ENCODE measurements at regions not wholly inside any gene's neighbourhood (a gene's known extent, or its start where the extent isn't known, plus 50 kb on each side); places are given as distances from the start of the nearest gene placed in this dataset.

DNA sequence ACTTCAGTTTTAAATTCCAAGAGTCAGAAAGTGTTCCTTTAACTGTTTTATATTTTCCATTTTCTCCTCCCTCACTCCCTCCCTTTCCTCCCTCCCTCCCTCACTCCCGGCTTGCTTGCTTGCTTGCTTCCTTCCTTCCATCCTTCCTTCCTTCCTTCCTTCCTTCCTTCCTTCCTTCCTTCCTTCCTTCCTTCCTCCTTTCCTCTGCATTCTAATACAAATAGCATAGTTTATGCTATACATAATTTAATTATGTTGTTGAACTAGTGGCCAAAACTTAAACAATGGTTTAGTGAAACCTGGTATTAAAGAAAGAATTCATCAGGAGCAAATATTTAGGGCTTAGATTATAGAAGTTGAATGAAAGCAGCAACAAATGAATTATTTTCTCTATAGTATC lies 188.5 kb upstream of the OLFM3 start:
- TF ChIP-seq NFIC (IDR thresholded peaks at IDR 0.05) = no peak
- TF ChIP-seq TEAD4 (IDR thresholded peaks at IDR 0.05) = no peak
- TF ChIP-seq EP300 (IDR thresholded peaks at IDR 0.05; ENCODE audit: borderline replicate concordance) = no peak
- no peak for TF ChIP-seq ZBTB7A (IDR thresholded peaks at IDR 0.05; ENCODE audit: low read depth)
- TF ChIP-seq CREB1 (IDR thresholded peaks at IDR 0.05; ENCODE audit: low read depth) = no peak
- no peak for TF ChIP-seq RAD21 (IDR thresholded peaks at IDR 0.05; ENCODE audit: low read depth)

DNA sequence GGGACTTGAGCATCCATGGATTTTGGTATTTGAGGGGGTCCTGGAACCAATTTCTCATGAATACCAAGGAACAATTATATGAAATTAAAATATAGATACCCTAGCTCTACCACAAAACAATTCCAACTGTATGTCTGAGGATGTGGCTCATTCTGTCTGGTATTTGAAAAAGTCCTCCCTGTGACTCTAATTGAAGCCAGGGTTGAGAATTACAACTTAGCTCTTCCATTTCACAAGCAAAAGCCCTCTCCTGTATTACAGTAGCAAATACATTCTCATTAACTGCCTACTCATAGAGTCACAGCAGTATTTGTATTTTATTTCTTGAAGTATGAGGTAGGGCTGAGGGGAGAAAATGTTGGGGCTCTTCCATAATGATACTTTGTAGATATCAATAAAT lies 187.8 kb upstream of the OLFM3 start:
- TF ChIP-seq YY1 (IDR thresholded peaks at IDR 0.05; ENCODE audit: low read depth) (no peak), FOXM1 (IDR thresholded peaks at IDR 0.05; ENCODE audit: borderline replicate concordance, low read depth) (no peak), EP300 (IDR thresholded peaks at IDR 0.05; ENCODE audit: borderline replicate concordance) (no peak), CEBPB (IDR thresholded peaks at IDR 0.05) (no peak), ZBTB7A (IDR thresholded peaks at IDR 0.05; ENCODE audit: low read depth) (no peak), TCF12 (IDR thresholded peaks at IDR 0.05; ENCODE audit: low read depth) (no peak), CREB1 (IDR thresholded peaks at IDR 0.05; ENCODE audit: low read depth) (no peak), NFIC (IDR thresholded peaks at IDR 0.05) (no peak), RAD21 (IDR thresholded peaks at IDR 0.05; ENCODE audit: low read depth) (no peak), TEAD4 (IDR thresholded peaks at IDR 0.05) (no peak), TAF1 (IDR thresholded peaks at IDR 0.05; ENCODE audit: low read depth) (no peak), EGR1 (IDR thresholded peaks at IDR 0.05) (no peak)
- TF ChIP-seq, protein P1, sequence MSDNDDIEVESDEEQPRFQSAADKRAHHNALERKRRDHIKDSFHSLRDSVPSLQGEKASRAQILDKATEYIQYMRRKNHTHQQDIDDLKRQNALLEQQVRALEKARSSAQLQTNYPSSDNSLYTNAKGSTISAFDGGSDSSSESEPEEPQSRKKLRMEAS (IDR thresholded peaks at IDR 0.05) = no peak
- TF ChIP-seq, protein P2, sequence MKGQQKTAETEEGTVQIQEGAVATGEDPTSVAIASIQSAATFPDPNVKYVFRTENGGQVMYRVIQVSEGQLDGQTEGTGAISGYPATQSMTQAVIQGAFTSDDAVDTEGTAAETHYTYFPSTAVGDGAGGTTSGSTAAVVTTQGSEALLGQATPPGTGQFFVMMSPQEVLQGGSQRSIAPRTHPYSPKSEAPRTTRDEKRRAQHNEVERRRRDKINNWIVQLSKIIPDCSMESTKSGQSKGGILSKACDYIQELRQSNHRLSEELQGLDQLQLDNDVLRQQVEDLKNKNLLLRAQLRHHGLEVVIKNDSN (IDR thresholded peaks at IDR 0.05) = no peak
- TF ChIP-seq, protein P3, sequence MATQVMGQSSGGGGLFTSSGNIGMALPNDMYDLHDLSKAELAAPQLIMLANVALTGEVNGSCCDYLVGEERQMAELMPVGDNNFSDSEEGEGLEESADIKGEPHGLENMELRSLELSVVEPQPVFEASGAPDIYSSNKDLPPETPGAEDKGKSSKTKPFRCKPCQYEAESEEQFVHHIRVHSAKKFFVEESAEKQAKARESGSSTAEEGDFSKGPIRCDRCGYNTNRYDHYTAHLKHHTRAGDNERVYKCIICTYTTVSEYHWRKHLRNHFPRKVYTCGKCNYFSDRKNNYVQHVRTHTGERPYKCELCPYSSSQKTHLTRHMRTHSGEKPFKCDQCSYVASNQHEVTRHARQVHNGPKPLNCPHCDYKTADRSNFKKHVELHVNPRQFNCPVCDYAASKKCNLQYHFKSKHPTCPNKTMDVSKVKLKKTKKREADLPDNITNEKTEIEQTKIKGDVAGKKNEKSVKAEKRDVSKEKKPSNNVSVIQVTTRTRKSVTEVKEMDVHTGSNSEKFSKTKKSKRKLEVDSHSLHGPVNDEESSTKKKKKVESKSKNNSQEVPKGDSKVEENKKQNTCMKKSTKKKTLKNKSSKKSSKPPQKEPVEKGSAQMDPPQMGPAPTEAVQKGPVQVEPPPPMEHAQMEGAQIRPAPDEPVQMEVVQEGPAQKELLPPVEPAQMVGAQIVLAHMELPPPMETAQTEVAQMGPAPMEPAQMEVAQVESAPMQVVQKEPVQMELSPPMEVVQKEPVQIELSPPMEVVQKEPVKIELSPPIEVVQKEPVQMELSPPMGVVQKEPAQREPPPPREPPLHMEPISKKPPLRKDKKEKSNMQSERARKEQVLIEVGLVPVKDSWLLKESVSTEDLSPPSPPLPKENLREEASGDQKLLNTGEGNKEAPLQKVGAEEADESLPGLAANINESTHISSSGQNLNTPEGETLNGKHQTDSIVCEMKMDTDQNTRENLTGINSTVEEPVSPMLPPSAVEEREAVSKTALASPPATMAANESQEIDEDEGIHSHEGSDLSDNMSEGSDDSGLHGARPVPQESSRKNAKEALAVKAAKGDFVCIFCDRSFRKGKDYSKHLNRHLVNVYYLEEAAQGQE (IDR thresholded peaks at IDR 0.05; ENCODE audit: low read depth) = no peak

DNA sequence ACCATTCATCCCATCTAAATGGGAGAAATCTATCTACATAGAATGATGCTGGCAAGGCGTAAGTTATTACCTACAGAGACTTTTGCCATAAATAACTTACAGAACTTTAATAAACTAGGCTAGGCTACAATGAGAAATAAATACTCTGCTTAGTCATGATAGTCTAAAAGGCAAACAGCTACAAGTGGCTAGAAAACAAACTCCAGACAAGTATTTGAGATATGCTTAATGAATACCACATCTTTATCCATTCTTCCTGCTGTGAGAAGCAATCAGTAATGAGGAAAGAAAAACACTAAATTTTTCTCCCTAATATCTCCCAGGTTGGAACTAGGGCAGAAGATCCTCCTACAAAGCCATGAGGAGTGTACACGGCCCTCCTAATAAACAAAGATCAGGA lies 187.0 kb upstream of the OLFM3 start:
- no peak for TF ChIP-seq TEAD4 (IDR thresholded peaks at IDR 0.05)
- TF ChIP-seq, protein P2 (IDR thresholded peaks at IDR 0.05) = no peak
- no peak for TF ChIP-seq EGR1 (IDR thresholded peaks at IDR 0.05)
- TF ChIP-seq TCF12 (IDR thresholded peaks at IDR 0.05; ENCODE audit: low read depth) = no peak
- TF ChIP-seq CEBPB (IDR thresholded peaks at IDR 0.05) = no peak
- no peak for TF ChIP-seq RAD21 (IDR thresholded peaks at IDR 0.05; ENCODE audit: low read depth)
- no peak for TF ChIP-seq YY1 (IDR thresholded peaks at IDR 0.05; ENCODE audit: low read depth)
- TF ChIP-seq NFIC (IDR thresholded peaks at IDR 0.05) = no peak

DNA sequence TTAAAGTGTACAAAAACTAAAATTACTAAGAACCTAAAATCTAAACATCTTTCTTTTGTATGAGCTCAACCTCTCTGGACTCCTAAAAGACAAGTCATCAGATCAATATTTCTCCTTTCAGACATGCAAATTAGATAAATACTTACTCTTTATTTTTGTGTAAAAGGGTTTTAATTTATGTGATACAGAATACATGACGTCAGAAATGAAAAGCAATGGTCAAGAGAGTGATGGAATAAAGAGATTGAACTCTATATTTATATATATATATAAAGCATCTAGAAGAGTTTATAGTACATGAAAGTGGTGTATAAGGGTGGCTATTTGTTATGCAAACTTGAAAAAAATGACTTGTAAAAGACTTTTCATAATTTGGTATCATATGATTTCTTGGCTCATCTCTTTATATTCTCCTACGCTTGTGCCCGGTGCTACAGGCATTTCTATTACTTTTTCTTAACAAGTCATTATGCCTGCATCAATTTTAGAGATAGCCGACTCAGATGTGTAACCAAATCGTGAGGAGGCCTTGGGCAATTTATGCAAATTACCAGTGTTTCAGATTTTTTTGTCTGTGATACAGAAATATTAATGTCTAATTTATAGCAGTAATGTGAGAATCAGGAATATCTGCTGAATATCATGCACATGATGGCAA lies 186.0 kb upstream of the OLFM3 start:
- TF ChIP-seq EGR1 (IDR thresholded peaks at IDR 0.05) (no peak), CEBPB (IDR thresholded peaks at IDR 0.05) (no peak), TCF12 (IDR thresholded peaks at IDR 0.05; ENCODE audit: low read depth) (no peak), EP300 (IDR thresholded peaks at IDR 0.05; ENCODE audit: borderline replicate concordance) (no peak), YY1 (IDR thresholded peaks at IDR 0.05; ENCODE audit: low read depth) (no peak), CREB1 (IDR thresholded peaks at IDR 0.05; ENCODE audit: low read depth) (no peak), ZBTB7A (IDR thresholded peaks at IDR 0.05; ENCODE audit: low read depth) (no peak), TAF1 (IDR thresholded peaks at IDR 0.05; ENCODE audit: low read depth) (no peak)
- TF ChIP-seq, protein P1 (IDR thresholded peaks at IDR 0.05) = no peak
- TF ChIP-seq, protein P2 (IDR thresholded peaks at IDR 0.05) = no peak

DNA sequence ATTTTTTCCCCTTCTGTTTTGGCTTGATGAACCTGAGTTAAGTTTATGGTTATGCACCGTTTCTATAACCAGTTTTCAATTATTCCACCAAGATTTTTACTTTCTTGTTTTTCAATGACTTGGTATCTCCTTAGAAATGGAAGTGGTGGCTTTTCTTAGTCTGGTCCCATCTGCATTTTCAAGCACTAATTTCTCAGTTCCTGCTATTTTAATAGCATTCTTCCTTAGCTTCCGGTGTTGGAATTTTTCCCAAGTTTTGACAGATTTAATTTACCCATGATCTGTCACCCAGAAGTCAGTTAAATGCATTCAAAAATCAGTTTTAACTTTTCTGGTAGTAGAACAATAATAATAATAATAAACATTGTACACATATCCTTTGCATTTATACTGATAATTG lies 184.6 kb upstream of the OLFM3 start:
- TF ChIP-seq, protein P1 (IDR thresholded peaks at IDR 0.05) = no peak
- TF ChIP-seq ZBTB7A (IDR thresholded peaks at IDR 0.05; ENCODE audit: low read depth) = no peak
- no peak for TF ChIP-seq TEAD4 (IDR thresholded peaks at IDR 0.05)
- TF ChIP-seq EGR1 (IDR thresholded peaks at IDR 0.05) = no peak
- no peak for TF ChIP-seq CREB1 (IDR thresholded peaks at IDR 0.05; ENCODE audit: low read depth)
- no peak for TF ChIP-seq EP300 (IDR thresholded peaks at IDR 0.05; ENCODE audit: borderline replicate concordance)
- no peak for TF ChIP-seq RAD21 (IDR thresholded peaks at IDR 0.05; ENCODE audit: low read depth)
- TF ChIP-seq TCF12 (IDR thresholded peaks at IDR 0.05; ENCODE audit: low read depth) = no peak
- TF ChIP-seq YY1 (IDR thresholded peaks at IDR 0.05; ENCODE audit: low read depth) = no peak
- no peak for TF ChIP-seq TAF1 (IDR thresholded peaks at IDR 0.05; ENCODE audit: low read depth)
- no peak for TF ChIP-seq NFIC (IDR thresholded peaks at IDR 0.05)
- no peak for TF ChIP-seq FOXM1 (IDR thresholded peaks at IDR 0.05; ENCODE audit: borderline replicate concordance, low read depth)
- no peak for TF ChIP-seq CEBPB (IDR thresholded peaks at IDR 0.05)

DNA sequence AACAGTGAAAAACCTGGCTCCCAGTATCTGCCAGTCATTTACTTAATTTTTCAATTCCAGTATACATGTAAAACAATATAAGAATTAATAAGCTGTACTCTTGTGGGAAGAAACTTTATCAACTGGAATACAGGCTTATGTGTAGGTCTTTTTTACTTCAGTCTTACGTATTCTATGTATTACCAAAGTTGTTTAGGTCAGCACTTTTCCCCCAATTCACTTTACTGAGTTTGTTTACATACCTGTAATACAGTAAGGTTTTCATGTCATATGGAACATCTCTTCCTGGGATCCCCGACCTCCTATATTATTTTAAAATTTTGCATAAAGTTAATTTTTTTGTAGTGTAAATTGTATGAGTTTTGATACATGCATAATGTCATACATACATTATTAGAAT lies 181.8 kb upstream of the OLFM3 start:
- TF ChIP-seq FOXM1 (IDR thresholded peaks at IDR 0.05; ENCODE audit: borderline replicate concordance, low read depth) = no peak
- no peak for TF ChIP-seq CREB1 (IDR thresholded peaks at IDR 0.05; ENCODE audit: low read depth)
- TF ChIP-seq EP300 (IDR thresholded peaks at IDR 0.05; ENCODE audit: borderline replicate concordance) = no peak
- no peak for TF ChIP-seq TEAD4 (IDR thresholded peaks at IDR 0.05)
- no peak for TF ChIP-seq TCF12 (IDR thresholded peaks at IDR 0.05; ENCODE audit: low read depth)
- no peak for TF ChIP-seq EGR1 (IDR thresholded peaks at IDR 0.05)
- no peak for TF ChIP-seq NFIC (IDR thresholded peaks at IDR 0.05)
- TF ChIP-seq CEBPB (IDR thresholded peaks at IDR 0.05) = no peak
- no peak for TF ChIP-seq ZBTB7A (IDR thresholded peaks at IDR 0.05; ENCODE audit: low read depth)
- TF ChIP-seq, protein P3 (IDR thresholded peaks at IDR 0.05; ENCODE audit: low read depth) = no peak
